Right renal pelvis (tissue), 4 donors: ENCODE measurements at regions not wholly inside any gene's neighbourhood (a gene's known extent, or its start where the extent isn't known, plus 50 kb on each side); places are given as distances from the start of the nearest gene placed in this dataset.

Experiments
- DNase-seq, 4 donors: peaks; one replicate each; pipeline ENCODE4 v3.0.0-alpha.2; 2013; ENCODE audit warnings: low read depth in 4 of 4, low spot score in 3 of 4, missing footprints in 1 of 4

- DNase-seq, result no peak
Observed at GRCh38 chr2:215609089-215610032, 173.5 kb upstream of the FN1 start.

- DNase-seq, result no peak
Observed at GRCh38 chr2:215607766-215608165, 171.9 kb upstream of the FN1 start.

GRCh38 chr2:215606219-215606618 lies 170.4 kb upstream of the FN1 start:
- no peak for DNase-seq

- DNase-seq, result no peak
Observed at GRCh38 chr2:215605214-215605613, 169.3 kb upstream of the FN1 start.

GRCh38 chr2:215604606-215605005 lies 168.7 kb upstream of the FN1 start:
- DNase-seq, result no peak

GRCh38 chr2:215603440-215603839 lies 167.6 kb upstream of the FN1 start:
- no peak for DNase-seq

GRCh38 chr2:215602997-215603396 lies 167.1 kb upstream of the FN1 start:
- DNase-seq, result no peak

GRCh38 chr2:215601990-215602721 lies 166.3 kb upstream of the FN1 start:
- no peak for DNase-seq

GRCh38 chr2:215601526-215601925 lies 165.7 kb upstream of the FN1 start:
- no peak for DNase-seq

- no peak for DNase-seq
Observed at GRCh38 chr2:215598376-215598975, 162.6 kb upstream of the FN1 start.

GRCh38 chr2:215597577-215597976 lies 161.7 kb upstream of the FN1 start:
- DNase-seq, result no peak

GRCh38 chr2:215594766-215595165 lies 158.9 kb upstream of the FN1 start:
- no peak for DNase-seq

- no peak for DNase-seq
Observed at GRCh38 chr2:215590010-215590745, 154.3 kb upstream of the FN1 start.

- DNase-seq, result no peak
Observed at GRCh38 chr2:215583881-215584280, 148.0 kb upstream of the FN1 start.

- peak in 1 of 4 donors; percentile 5 for DNase-seq
Observed at GRCh38 chr2:215579809-215580208, 143.9 kb upstream of the FN1 start.

GRCh38 chr2:215577356-215577755 lies 141.5 kb upstream of the FN1 start:
- DNase-seq, result no peak

- DNase-seq, result no peak
Observed at GRCh38 chr2:215576572-215576971, 140.7 kb upstream of the FN1 start.

- no peak for DNase-seq
Observed at GRCh38 chr2:215573496-215573895, 137.6 kb upstream of the FN1 start.

- no peak for DNase-seq
Observed at GRCh38 chr2:215572341-215572848, 136.5 kb upstream of the FN1 start.

GRCh38 chr2:215571689-215572088 lies 135.8 kb upstream of the FN1 start:
- no peak for DNase-seq

- no peak for DNase-seq
Observed at GRCh38 chr2:215567504-215567903, 131.6 kb upstream of the FN1 start.
